HG03066 (cell line): ENCODE measurements at regions not wholly inside any gene's neighbourhood (a gene's known extent, or its start where the extent isn't known, plus 50 kb on each side); places are given as distances from the start of the nearest gene placed in this dataset.
"Not testable (repeated sequence)": the region's sequence is repeated elsewhere in the genome, so short reads cannot be mapped to it uniquely, and the experiment has no call there.

ENCODE experiments used
- ATAC-seq: cut with Tn5 transposase; IDR thresholded peaks from one replicate; pipeline ENCODE4 v1.9.1; 2021; ENCODE audit warnings: low read depth; ENCODE audit not compliant: unreplicated experiment

GRCh38 chr1:81190003-81190402 lies 610.7 kb upstream of the ADGRL2 start:
- ATAC-seq: no peak

- ATAC-seq: no peak
Observed at GRCh38 chr1:81187635-81188034, 613.1 kb upstream of the ADGRL2 start.

- ATAC-seq: no peak
Observed at GRCh38 chr1:81186261-81186660, 614.5 kb upstream of the ADGRL2 start.

GRCh38 chr1:81183553-81183952 lies 617.2 kb upstream of the ADGRL2 start:
- ATAC-seq: no peak

GRCh38 chr1:81183051-81183450 lies 617.7 kb upstream of the ADGRL2 start:
- no peak for ATAC-seq

- no peak for ATAC-seq
Observed at GRCh38 chr1:81179242-81179641, 621.5 kb upstream of the ADGRL2 start.

- not testable (repeated sequence) for ATAC-seq
Observed at GRCh38 chr1:81178431-81179093, 622.2 kb upstream of the ADGRL2 start.

- ATAC-seq: no peak
Observed at GRCh38 chr1:81174811-81175476, 625.8 kb upstream of the ADGRL2 start.

- no peak for ATAC-seq
Observed at GRCh38 chr1:81174052-81174451, 626.7 kb upstream of the ADGRL2 start.

- ATAC-seq: no peak
Observed at GRCh38 chr1:81172483-81172882, 628.3 kb upstream of the ADGRL2 start.

- no peak for ATAC-seq
Observed at GRCh38 chr1:81170721-81171120, 630.0 kb upstream of the ADGRL2 start.

GRCh38 chr1:81165963-81166362 lies 634.8 kb upstream of the ADGRL2 start:
- no peak for ATAC-seq

GRCh38 chr1:81160696-81161095 lies 640.0 kb upstream of the ADGRL2 start:
- no peak for ATAC-seq

- ATAC-seq: no peak
Observed at GRCh38 chr1:81158592-81158991, 642.1 kb upstream of the ADGRL2 start.

- no peak for ATAC-seq
Observed at GRCh38 chr1:81157686-81158085, 643.0 kb upstream of the ADGRL2 start.

- no peak for ATAC-seq
Observed at GRCh38 chr1:81156887-81157286, 643.8 kb upstream of the ADGRL2 start.

- ATAC-seq: no peak
Observed at GRCh38 chr1:81155131-81155530, 645.6 kb upstream of the ADGRL2 start.

GRCh38 chr1:81151206-81151605 lies 649.5 kb upstream of the ADGRL2 start:
- no peak for ATAC-seq

GRCh38 chr1:81149649-81150325 lies 650.9 kb upstream of the ADGRL2 start:
- ATAC-seq: no peak

- ATAC-seq: no peak
Observed at GRCh38 chr1:81144240-81144825, 656.4 kb upstream of the ADGRL2 start.

- ATAC-seq: no peak
Observed at GRCh38 chr1:81142099-81142826, 658.5 kb upstream of the ADGRL2 start.
